Cardiac fibroblast (primary cell): ENCODE measurements at regions not wholly inside any gene's neighbourhood (a gene's known extent, or its start where the extent isn't known, plus 50 kb on each side); places are given as distances from the start of the nearest gene placed in this dataset.

Experiments used
- DNase-seq, 2 donors: peaks; one replicate each; pipeline versions ENCODE4 v3.0.0 to v3.0.0-alpha.2; 2010; ENCODE audit warnings: low read depth in 2 of 2
- H3K4me3 ChIP-seq, 2 donors: replicated peaks in 1 of 2; 1 replicate in 1 of 2; 2 replicates in 1 of 2; pipeline ENCODE4 v1.5.1; 2011; ENCODE audit warnings: low read depth in 2 of 2, low read length in 2 of 2, mild to moderate bottlenecking in 2 of 2, moderate library complexity in 1 of 2
- TF ChIP-seq, protein P1 (sequence below): IDR thresholded peaks from one replicate; pipeline ENCODE4 v1.5.1; 2011; ENCODE audit warnings: low read depth, mild to moderate bottlenecking, low read length, inconsistent platforms

DNA sequence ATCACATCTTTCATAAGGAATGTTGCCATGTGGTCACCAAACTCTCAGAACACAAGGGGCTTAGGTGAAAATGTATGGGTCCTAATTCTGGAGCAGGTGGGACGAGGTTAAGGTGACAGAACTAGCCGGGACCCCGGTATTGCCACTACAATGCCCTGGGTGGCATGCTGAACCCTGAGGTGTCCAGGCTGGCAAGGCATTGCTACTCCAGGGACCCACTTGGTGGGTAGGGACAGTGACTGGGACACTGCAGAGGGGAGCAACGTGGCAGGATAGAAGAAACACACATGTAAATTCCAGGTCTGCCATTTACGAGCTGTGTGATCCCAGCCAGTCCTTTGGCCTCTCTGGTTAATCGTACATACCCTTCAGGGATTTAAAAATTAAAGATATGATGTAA, 206.9 kb upstream of the MVB12B start:
- DNase-seq = no peak
- no peak overlapping the region for H3K4me3 ChIP-seq
- TF ChIP-seq, protein P1, sequence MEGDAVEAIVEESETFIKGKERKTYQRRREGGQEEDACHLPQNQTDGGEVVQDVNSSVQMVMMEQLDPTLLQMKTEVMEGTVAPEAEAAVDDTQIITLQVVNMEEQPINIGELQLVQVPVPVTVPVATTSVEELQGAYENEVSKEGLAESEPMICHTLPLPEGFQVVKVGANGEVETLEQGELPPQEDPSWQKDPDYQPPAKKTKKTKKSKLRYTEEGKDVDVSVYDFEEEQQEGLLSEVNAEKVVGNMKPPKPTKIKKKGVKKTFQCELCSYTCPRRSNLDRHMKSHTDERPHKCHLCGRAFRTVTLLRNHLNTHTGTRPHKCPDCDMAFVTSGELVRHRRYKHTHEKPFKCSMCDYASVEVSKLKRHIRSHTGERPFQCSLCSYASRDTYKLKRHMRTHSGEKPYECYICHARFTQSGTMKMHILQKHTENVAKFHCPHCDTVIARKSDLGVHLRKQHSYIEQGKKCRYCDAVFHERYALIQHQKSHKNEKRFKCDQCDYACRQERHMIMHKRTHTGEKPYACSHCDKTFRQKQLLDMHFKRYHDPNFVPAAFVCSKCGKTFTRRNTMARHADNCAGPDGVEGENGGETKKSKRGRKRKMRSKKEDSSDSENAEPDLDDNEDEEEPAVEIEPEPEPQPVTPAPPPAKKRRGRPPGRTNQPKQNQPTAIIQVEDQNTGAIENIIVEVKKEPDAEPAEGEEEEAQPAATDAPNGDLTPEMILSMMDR = no peak

DNA sequence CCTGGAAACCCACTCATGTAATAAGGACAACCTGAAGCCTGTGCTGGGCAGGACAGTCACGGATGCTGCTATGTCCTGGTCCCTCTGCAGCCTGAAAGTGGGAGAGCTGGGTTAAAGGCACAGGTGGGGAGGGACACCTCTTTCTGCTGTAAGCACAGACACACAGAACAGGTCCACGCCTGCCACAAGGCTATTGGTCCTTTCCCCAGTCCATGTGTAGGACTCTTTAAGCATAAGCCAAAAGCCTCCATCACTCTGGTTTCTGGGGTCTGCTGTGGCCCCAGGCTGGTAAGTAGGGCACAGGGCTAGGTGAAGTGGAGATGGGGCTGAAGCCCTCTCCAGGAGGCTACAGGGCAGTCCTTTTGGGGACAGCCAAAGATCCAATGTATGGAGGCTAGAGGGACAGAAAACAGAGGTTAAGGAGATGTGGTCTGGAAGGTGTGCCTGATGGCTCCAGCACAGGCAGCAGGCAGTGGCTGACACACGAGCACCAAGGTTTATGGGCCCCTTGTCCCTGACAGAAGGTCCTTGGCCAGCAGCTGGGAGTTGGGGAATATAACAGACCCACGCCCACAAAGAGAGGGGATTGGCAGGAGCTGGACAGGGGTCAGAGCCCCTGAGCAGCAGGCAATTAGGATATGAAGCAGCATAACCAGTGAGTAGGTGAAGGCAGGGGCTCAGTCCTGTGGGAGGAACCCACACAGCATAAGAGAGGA, 203.6 kb upstream of the MVB12B start:
- TF ChIP-seq, protein P1 = no peak
- no peak overlapping the region for H3K4me3 ChIP-seq
- DNase-seq = no peak

DNA sequence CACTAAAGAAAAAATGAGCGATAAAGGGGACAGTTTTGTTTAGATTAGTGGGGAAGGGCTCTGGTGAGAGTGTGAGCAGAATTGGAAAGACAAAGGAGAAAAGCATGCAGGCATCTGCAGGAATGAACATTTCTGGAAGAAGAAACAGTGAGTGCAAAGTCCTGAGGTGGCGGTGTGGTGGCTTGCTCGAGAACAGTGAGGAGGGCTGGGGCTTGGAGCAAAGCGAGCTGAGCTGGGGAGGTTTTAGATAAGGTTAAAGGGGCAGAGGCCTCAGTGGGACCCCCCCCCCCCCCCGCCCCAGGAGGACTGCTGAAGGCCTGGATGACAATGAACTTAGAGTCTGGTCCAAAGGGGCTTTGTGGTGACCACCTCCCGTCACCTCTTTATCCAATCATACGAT, 202.7 kb upstream of the MVB12B start:
- H3K4me3 ChIP-seq = no peak overlapping the region
- DNase-seq = no peak
- TF ChIP-seq, protein P1 = no peak

DNA sequence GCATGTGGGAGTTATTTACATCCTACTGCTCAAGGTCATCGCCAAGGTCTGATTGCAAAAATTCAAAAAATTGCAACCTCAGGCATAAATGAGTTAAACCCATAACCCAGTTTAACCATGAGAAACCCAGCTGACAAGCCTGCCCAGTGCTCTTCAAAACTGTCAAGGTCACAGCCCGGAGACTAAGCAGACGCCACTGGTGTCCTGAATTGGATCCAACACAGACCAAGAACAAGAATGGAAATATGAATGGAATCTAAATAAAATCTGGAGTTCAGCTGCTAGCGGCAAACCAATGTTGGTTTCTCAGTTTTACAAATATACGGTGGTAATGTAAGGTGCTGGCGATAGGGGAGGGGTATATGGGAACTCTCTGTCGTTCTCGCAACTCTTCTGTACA, 201.5 kb upstream of the MVB12B start:
- TF ChIP-seq, protein P1 = no peak
- H3K4me3 ChIP-seq = no peak overlapping the region
- DNase-seq = peak in 1 of 2 donors; percentile 28

DNA sequence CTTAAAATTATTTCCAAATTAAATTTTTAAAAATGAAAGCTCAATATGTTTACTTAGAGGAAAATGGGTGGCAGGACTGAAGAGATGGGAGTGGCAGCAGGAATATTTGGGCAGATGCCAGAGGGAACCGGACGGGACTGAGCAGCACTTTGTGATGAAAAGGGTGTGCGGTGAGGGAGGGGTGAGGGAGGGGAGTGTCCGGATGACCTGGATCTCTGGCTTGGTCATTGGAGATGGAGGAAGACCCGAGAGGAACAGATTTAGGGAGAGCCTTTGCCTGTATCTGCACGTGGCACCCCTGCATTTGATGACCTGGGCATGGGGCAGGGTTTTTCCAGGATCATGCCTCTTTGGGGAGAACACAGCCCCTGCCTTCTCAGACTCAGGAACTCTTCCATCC, 201.1 kb upstream of the MVB12B start:
- TF ChIP-seq, protein P1 = no peak
- no peak overlapping the region for H3K4me3 ChIP-seq
- peak in 1 of 2 donors; percentile 17 for DNase-seq

DNA sequence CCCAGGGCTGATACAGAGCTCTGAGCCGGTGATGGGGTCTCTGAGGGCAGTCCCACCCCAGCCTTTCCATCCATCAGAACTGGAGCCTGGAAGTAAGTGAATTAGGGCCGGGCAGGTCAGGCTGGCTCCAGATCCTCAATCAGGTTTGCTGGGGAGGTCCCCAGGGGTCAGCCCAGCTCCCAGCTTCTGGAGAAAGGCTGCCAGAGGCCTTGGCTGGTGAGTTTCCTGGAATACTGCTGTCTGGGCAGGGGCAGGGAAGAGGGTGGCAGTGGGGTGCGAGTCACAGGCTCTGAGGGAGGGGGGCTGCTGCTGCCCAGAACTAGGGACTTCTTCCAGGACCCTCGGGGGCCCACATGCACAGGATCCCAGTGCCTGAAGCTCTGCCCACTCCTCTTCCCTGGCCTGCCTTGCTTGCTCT, 200.6 kb upstream of the MVB12B start:
- H3K4me3 ChIP-seq = no peak overlapping the region
- DNase-seq = no peak
- TF ChIP-seq, protein P1 = no peak

DNA sequence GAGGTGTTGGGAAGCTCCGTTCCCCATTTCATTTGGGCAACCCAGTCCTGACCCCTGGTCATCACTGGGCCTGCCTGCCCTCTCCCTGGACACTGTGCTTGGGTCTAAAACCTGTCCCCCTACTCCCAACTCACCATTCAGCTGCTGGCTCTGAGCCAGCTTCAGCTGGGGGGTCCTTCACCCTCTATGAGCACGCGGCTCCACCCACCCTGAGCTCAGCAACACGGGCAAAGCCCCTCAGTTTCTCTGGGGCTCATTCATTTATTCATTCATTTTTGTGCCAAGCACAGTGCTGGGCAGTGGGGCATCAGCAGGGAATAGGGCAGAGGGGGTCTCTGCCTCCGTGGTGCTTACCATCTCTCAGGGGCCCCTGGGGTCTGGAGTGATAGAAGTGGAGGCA, 199.8 kb upstream of the MVB12B start:
- no peak for DNase-seq
- TF ChIP-seq, protein P1 = no peak
- no peak overlapping the region for H3K4me3 ChIP-seq
